B cell (primary cell): ENCODE measurements at regions not wholly inside any gene's neighbourhood (a gene's known extent, or its start where the extent isn't known, plus 50 kb on each side); places are given as distances from the start of the nearest gene placed in this dataset.

ENCODE experiments used
- ATAC-seq: fragments of 200-7000 bp; cut with Tn5 transposase; one replicate; pipeline ENCODE4 v1.10.0; 2021; ENCODE audit warnings: low read depth, mild to moderate bottlenecking, moderate number of reproducible peaks, moderate library complexity
- CTCF ChIA-PET: fragments of 350-600 bp; sonication (Branson Sonifier 250); formaldehyde crosslinking; loops from one replicate; lab custom pipeline; 2021; ENCODE audit warnings: antibody characterized with exemption, inconsistent platforms; lab: Charles Lee
- POLR2A ChIA-PET: fragments of 350-600 bp; sonication (Branson Sonifier 250); formaldehyde crosslinking; loops from one replicate; lab custom pipeline; 2021; ENCODE audit warnings: antibody characterized with exemption; lab: Charles Lee
- DNase-seq: peaks from one replicate; pipeline ENCODE4 v3.0.0; 2013
- H2AFZ ChIP-seq: 2 replicates; pipeline ENCODE4 v1.6.1; 2012; ENCODE audit warnings: mild to moderate bottlenecking, low read depth, low read length; ENCODE audit not compliant: insufficient read depth, poor library complexity, severe bottlenecking
- H3K27ac ChIP-seq, 2 donors: 1 replicate in 1 of 2; 2 replicates in 1 of 2; pipeline ENCODE4 v1.5.1; 2012 to 2013; ENCODE audit warnings: low read length in 2 of 2, mild to moderate bottlenecking in 2 of 2, moderate library complexity in 1 of 2
- H3K27me3 ChIP-seq, 4 experiments: fragments of 200-600 bp in 1 of 4; sonication (generic) in 1 of 4; replicated peaks in 1 of 4; 1 replicate in 2 of 4; 2 replicates in 2 of 4; pipeline versions ENCODE4 v1.6.1 to v1.7.0; 2013 to 2016; ENCODE audit warnings: low read length in 3 of 4, mild to moderate bottlenecking in 2 of 4, mixed read lengths in 1 of 4, moderate library complexity in 1 of 4; ENCODE audit not compliant: insufficient read depth in 4 of 4, control insufficient read depth in 3 of 4; ENCODE audit errors: control extremely low read depth in 1 of 4
- H3K36me3 ChIP-seq, 2 experiments: replicated peaks in 1 of 2; 1 replicate in 1 of 2; 2 replicates in 1 of 2; pipeline versions ENCODE4 v1.6.1 to v1.7.1; 2013; ENCODE audit warnings: low read length in 1 of 2; ENCODE audit not compliant: insufficient read depth in 2 of 2, control insufficient read depth in 1 of 2; ENCODE audit errors: control extremely low read depth in 1 of 2, extremely low read depth in 1 of 2
- H3K4me1 ChIP-seq, 2 donors: fragments of 200-600 bp in 1 of 2; sonication (generic) in 1 of 2; 1 replicate in 1 of 2; 2 replicates in 1 of 2; pipeline versions ENCODE4 v1.5.1 to v1.6.1; 2013 to 2017; ENCODE audit warnings: low read length in 2 of 2; ENCODE audit not compliant: control insufficient read depth in 2 of 2, insufficient read depth in 2 of 2
- H3K4me2 ChIP-seq: replicated peaks from 2 replicates; pipeline ENCODE3; 2012; ENCODE audit warnings: mild to moderate bottlenecking, low read depth, low read length; ENCODE audit not compliant: poor library complexity, severe bottlenecking
- H3K4me3 ChIP-seq, 5 experiments: fragments of 200-600 bp in 1 of 5; sonication (generic) in 1 of 5; 1 replicate in 3 of 5; 2 replicates in 2 of 5; pipeline versions ENCODE4 v1.5.1 to v1.7.0; 2011 to 2016; ENCODE audit warnings: low read length in 4 of 5, mild to moderate bottlenecking in 4 of 5, low read depth in 2 of 5, control low read depth in 1 of 5, moderate library complexity in 1 of 5; ENCODE audit not compliant: insufficient read depth in 1 of 5; ENCODE audit errors: control extremely low read depth in 1 of 5, extremely low read depth in 1 of 5
- H3K79me2 ChIP-seq: fragments of 200-600 bp; sonication (generic); one replicate; pipeline ENCODE4 v1.6.0; 2016; ENCODE audit warnings: low read length; ENCODE audit not compliant: control insufficient read depth, insufficient read depth
- H3K9ac ChIP-seq: fragments of 200-600 bp; sonication (generic); 2 replicates; pipeline ENCODE4 v1.6.1; 2017; ENCODE audit warnings: mild to moderate bottlenecking, low read length, moderate library complexity
- H3K9me3 ChIP-seq, 3 donors: one replicate each; pipeline versions ENCODE4 v1.6.1 to v1.7.1; 2013; ENCODE audit warnings: low read length in 2 of 3; ENCODE audit not compliant: control insufficient read depth in 2 of 3, insufficient read depth in 1 of 3; ENCODE audit errors: control extremely low read depth in 1 of 3
- H4K20me1 ChIP-seq: 2 replicates; pipeline ENCODE4 v1.6.0; 2012; ENCODE audit warnings: mild to moderate bottlenecking, low read length; ENCODE audit not compliant: insufficient read depth, control insufficient read depth, poor library complexity, severe bottlenecking
- H3K27ac Mint-ChIP-seq: one replicate; pipeline ENCODE4 v1.8.0; 2021; ENCODE audit warnings: mixed read lengths
- H3K27me3 Mint-ChIP-seq: one replicate; pipeline ENCODE4 v1.8.0; 2021; ENCODE audit warnings: mixed read lengths
- H3K4me1 Mint-ChIP-seq: one replicate; pipeline ENCODE4 v1.8.0; 2021; ENCODE audit warnings: mixed read lengths
- H3K4me3 Mint-ChIP-seq: one replicate; pipeline ENCODE4 v1.8.0; 2021; ENCODE audit warnings: mixed read lengths
- H3K9me3 Mint-ChIP-seq: one replicate; pipeline ENCODE4 v1.8.0; 2022; ENCODE audit warnings: mixed read lengths; ENCODE audit not compliant: insufficient read depth
- CTCF ChIP-seq: fragments of 200-600 bp; IDR thresholded peaks from one replicate; pipeline ENCODE4 v1.8.0; 2022; ENCODE audit warnings: antibody characterized with exemption, mild to moderate bottlenecking
- EZH2 ChIP-seq: IDR thresholded peaks from 2 replicates; pipeline ENCODE4 v1.6.1; 2012; ENCODE audit warnings: borderline replicate concordance, low read depth, mild to moderate bottlenecking, moderate library complexity, low read length; ENCODE audit not compliant: insufficient read depth, poor library complexity, severe bottlenecking
- WGBS: methylation state at CpG from one replicate; pipeline ENCODE4 v1.1.5; 2013; ENCODE audit warnings: missing lambda C conversion rate; ENCODE audit not compliant: insufficient coverage; 5-methylcytosine and 5-hydroxymethylcytosine counted together
- intact Hi-C: fragments of 100-400 bp; cut with micrococcal nuclease; formaldehyde crosslinking; loops from one replicate; pipeline ENCODE4 v1.10.0; 2022

- ATAC-seq: no peak
- Histone ChIP-seq H3K4me3 (no peak overlapping the region), H3K79me2 (no peaks in the 10 kb centered on the region), H2AFZ (no peak overlapping the region), H3K4me2 (no peak overlapping the region), H3K27ac (no peak overlapping the region), H3K9ac (no peak overlapping the region), H3K27me3 (no peaks in the 10 kb centered on the region), H3K36me3 (no peaks in the 10 kb centered on the region), H3K9me3 (no peaks in the 10 kb centered on the region), H4K20me1 (no peaks in the 10 kb centered on the region), H3K4me1 (no peaks in the 10 kb centered on the region)
- TF ChIP-seq EZH2: no peak
- no peak for TF ChIP-seq CTCF
- Mint-ChIP-seq H3K4me3 (no peak overlapping the region), H3K27ac (no peak overlapping the region), H3K4me1 (no peaks in the 10 kb centered on the region), H3K9me3 (no peaks in the 10 kb centered on the region), H3K27me3 (no peaks in the 10 kb centered on the region)
- DNase-seq: no peak
- POLR2A ChIA-PET: no interaction called here
- CTCF ChIA-PET: no interaction called here
- intact Hi-C loops: no loop called here
Measured at GRCh38 chr21:16832791-16833190, 680.1 kb upstream of the CXADR start.

GRCh38 chr21:16834791-16835190, 678.1 kb upstream of the CXADR start:
- DNase-seq: no peak
- H3K9me3 Mint-ChIP-seq: no peaks in the 10 kb centered on the region
- ChIA-PET POLR2A (no interaction called here), CTCF (no interaction called here)
- no peak overlapping the region for H3K4me2 ChIP-seq
- no peak overlapping the region for H3K4me3 ChIP-seq
- H3K36me3 ChIP-seq: no peaks in the 10 kb centered on the region
- no peak overlapping the region for H3K4me3 Mint-ChIP-seq
- intact Hi-C loops: no loop called here
- TF ChIP-seq CTCF (no peak), EZH2 (no peak)
- no peak for ATAC-seq
- H3K9me3 ChIP-seq: no peaks in the 10 kb centered on the region
- no peaks in the 10 kb centered on the region for H4K20me1 ChIP-seq
- H3K27me3 ChIP-seq: no peaks in the 10 kb centered on the region
- no peak overlapping the region for H3K27ac ChIP-seq
- no peaks in the 10 kb centered on the region for H3K4me1 Mint-ChIP-seq
- no peaks in the 10 kb centered on the region for H3K4me1 ChIP-seq
- no peaks in the 10 kb centered on the region for H3K27me3 Mint-ChIP-seq
- 80% methylated on average over 1 of the region's 1 CpG for WGBS
- no peak overlapping the region for H3K27ac Mint-ChIP-seq
- H3K9ac ChIP-seq: no peak overlapping the region
- no peaks in the 10 kb centered on the region for H3K79me2 ChIP-seq
- H2AFZ ChIP-seq: no peak overlapping the region
